ENCODE measurements at regions not wholly inside any gene's neighbourhood (a gene's known extent, or its start where the extent isn't known, plus 50 kb on each side); places are given as distances from the start of the nearest gene placed in this dataset.
"Not testable (repeated sequence)": the region's sequence is repeated elsewhere in the genome, so short reads cannot be mapped to it uniquely, and the experiment has no call there.

DNA sequence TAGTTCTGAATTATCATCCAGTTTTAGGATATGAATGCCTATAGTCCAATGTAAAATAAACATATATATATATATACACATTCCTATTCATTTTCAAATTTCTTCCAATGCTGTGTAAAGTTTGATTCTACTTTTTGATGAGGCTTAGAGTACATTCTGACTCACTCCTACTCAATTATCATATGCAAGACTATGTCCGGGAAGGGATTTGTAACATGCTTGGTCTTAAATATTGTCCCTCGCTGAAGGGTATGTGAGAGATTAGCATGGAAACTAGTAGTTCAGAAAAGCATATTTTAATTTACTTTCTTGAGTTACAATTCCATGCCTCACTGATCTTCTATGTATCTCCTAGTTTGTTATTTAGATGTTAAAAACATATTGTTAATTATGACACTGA, 377.7 kb upstream of the MAP2 start:
- no peak for DNase-seq (ENCODE audit: low read depth in 2 of 2)

DNA sequence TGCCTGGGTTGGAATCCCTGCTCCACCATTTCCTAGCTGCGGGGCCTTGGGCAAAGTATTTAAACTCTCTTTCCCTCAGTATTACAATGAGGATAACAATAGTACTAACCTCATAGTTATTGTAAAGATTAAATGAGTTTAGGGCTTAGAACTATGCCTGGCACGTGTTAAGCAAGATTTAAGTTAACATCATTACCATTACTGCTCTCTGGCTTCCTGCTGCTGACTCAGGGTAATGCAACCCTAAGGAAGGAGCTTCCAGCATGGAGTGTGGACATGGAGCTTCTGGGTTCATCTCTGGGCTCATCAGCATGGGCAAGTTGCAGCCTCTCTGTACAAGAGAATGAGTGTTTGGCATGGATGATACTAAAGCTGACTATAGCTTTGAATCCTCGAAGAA, 374.2 kb upstream of the MAP2 start:
- no peak for DNase-seq (ENCODE audit: low read depth in 2 of 2)

DNA sequence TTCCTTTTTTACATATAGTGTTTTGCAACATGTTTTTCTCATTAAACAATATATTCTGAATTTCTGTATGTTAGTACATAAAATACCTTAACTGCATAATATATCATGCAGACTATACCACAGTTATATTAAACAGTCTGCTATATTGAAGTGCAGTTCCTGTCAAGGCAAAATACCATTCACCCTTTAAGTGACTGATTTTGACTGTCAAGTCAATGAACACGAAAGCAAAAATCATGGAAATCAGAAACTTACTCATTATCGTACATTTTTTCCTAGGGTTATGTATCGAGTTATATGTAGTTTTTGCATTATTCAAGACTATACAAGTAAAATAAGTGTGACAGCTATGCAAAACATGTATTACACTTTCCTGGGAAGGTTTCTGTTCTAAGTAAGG, 361.6 kb upstream of the MAP2 start:
- no peak for DNase-seq (ENCODE audit: low read depth in 2 of 2)

DNA sequence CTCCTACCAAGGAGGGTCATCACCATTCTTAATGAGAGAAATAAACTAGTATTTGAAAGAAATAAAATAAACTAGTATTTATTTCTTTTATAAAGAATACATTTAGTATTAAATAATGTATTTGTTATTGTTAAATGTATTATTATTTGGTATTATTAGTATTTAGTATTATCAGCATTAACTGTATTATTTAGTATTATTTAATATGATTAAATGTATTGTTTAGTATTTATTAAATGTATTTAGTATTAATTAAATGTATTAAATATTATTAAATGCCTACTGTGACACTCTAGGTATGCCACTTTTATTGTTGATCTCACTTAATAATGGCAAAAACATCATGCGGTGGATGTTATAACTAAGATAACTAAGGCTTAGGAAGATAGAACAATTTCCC, 353.6 kb upstream of the MAP2 start:
- no peak for DNase-seq (ENCODE audit: low read depth in 2 of 2)

GRCh38 chr2:209073151-209073550, 350.7 kb upstream of the MAP2 start:
- DNase-seq (ENCODE audit: low read depth in 2 of 2): no peak

- DNase-seq (ENCODE audit: low read depth in 2 of 2): no peak
These were observed 349.1 kb upstream of the MAP2 start for GRCh38 chr2:209074711-209075110.

DNA sequence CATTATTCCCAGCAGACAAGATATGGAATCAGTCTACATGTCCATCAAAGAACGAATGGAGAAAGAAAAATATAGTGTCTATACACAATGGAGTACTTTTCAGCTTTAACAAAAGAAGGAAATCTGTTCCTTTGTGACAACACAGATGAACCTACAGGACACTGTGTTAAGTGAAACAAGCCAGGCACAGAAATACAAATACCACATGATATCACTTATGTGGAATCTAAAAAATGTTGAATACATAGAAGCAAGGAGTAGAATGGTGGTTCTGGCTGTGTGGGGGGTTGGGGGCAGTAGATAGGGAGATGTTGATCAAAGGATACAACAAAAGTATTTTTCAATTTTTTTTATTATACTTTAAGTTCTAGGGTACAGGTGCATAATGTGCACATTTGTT, 347.7 kb upstream of the MAP2 start:
- no peak for DNase-seq (ENCODE audit: low read depth in 2 of 2)

GRCh38 chr2:209086761-209087160, 337.1 kb upstream of the MAP2 start:
- no peak for DNase-seq (ENCODE audit: low read depth in 2 of 2)

DNA sequence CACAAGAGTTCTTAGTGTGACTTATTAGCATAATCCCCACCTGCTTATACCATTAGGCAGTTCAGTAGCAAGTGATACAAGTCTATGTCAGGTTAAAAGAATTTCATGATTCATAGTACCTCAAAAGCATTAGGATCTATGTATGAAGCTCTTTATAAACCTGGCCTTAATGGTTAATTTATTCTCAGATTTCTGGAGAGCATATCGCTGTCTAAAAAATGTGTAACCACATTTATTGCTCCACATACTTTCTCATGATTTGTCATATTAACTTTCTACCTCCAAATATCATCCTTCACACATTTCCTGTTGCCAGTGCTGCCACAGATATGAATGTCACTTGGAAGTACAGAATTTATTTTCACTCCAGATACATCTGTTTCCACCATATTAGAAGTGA, 332.8 kb upstream of the MAP2 start:
- DNase-seq (ENCODE audit: low read depth in 2 of 2): no peak

DNA sequence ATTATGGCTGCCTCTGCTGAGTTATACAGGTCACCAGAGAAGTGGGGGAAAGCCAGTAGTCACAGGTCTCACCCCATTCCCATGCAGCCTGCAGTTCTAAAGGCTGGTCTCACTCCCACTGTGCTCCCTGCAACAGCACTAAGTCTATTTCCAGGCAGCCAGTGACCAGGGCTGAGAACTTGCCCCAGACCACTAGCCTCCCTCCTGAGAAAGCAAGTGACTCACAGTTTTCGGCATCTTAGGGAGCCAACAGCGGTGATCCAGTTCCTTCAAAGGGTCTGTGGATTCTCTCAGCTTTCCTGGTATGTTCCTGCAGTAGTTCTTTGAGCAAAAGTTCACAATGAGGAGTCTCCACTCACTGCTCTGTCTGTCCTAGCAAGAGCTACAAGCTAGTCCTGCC, 329.6 kb upstream of the MAP2 start:
- DNase-seq (ENCODE audit: low read depth in 2 of 2): no peak

DNA sequence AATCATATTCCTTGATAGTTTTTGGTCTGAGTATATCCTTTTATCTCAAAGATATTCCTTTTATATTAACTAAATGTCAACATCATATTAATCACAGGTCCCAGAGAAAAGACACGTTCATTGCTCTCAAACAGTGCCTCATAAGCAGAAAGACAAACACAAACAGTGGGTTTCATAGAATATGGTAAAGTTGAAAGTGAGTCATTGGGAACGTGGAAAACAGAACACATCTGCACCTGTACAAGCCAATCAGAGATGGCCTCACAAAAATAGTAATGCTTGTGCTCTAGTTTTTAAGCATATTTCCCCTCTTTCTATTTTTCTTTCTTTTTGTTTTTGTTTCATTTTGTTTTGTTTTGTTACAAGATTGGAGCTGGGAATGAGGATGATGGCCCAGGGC, 328.4 kb upstream of the MAP2 start:
- DNase-seq (ENCODE audit: low read depth in 2 of 2): no peak

- no peak for DNase-seq (ENCODE audit: low read depth in 2 of 2)
These were observed 326.7 kb upstream of the MAP2 start for GRCh38 chr2:209097168-209097567.

DNA sequence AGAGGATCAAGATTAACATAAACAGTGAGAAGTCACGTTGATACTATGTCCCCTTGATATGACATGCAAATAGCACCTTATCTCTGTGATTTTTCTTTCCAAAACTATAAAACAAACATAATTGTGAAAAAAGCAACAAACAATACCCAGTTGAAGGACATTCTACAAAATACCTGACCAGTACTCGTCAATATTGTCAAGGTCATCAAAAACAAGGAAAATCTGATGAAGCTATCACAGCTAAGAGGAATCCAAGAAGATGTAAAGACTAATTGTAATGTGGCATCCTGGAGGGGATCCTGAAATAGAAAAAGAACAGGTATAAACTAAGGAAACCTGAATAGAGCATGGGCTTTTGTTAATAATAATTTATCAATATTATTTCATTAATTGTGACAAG, 321.5 kb upstream of the MAP2 start:
- DNase-seq (ENCODE audit: low read depth in 2 of 2): no peak

DNA sequence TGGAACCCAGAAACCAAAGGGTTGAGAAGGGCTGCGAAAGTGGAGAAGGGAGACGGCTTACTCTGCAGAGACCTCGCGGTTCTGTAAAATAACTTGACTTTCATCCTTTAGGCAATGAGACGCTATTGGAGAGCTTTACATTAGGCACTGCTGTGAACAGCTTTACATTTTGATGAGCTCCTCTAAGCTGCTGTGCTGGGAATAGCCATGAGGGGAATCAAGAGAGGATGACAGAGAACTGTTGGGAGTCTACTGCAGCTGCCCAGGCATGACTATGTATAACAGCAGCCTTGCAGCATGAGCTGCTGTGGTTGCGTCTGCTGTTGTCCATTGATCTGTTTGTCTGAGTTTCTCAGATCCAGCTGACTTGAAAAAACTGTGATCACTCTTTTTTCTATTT, 310.8 kb upstream of the MAP2 start:
- DNase-seq (ENCODE audit: low read depth in 2 of 2): no peak

GRCh38 chr2:209114588-209115240, 309.1 kb upstream of the MAP2 start:
- no peak for DNase-seq (ENCODE audit: low read depth in 2 of 2)

DNA sequence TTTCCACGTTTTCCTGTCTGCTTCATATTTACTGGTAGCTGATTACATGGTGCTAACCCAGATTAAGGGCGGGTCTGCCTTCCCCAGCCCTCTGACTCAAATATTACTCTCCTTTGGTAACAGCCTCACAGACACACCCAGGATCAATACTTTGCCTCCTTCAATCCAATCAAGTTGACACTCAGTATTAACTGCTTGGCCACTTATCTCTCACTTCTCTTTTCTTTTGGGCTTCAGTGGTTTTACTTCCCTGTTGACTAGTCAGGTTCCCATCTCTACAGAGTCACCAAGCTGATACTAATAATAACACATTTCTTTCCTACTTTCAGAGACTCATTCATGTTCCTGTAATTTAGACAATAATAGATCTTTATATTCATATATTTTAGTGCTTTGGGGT, 302.2 kb upstream of the MAP2 start:
- DNase-seq (ENCODE audit: low read depth in 2 of 2): no peak

DNA sequence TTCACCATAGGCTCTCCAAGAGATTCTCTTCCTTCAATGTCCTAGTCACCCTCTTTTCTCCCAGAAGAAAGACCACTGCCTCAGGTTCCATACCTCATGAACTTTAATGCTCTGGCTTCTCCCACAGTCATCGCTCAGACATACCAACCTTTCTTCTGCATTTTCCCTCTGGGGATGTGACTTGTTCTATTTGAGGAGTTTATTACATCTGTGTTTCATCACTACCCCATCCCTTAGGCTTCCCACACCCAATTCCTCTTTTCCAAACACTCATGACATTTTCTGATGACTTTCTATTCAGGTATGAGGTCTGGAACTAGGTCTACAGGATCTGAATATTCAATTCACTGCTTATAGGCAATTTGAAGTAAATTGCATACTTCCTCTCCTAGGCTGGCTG, 298.6 kb upstream of the MAP2 start:
- DNase-seq (ENCODE audit: low read depth in 2 of 2): no peak

DNA sequence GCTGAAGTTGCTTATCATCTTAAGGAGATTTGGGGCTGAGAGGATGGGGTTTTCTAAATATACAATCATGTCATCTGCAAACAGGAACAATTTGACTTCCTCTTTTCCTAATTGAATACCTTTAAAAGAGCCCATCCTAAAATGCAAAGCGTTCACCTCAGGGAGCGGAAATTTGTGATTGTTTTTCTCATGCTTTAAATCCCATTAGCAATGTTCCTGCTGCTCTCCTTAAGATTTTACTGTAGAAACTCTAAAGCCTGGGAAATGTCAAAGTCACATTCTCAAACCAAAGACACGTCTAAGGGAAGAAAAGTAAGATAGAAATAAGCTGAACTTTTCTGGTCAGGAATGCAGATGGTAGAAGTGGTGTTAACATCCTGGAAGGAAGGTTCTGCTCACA, 285.8 kb upstream of the MAP2 start:
- no peak for DNase-seq (ENCODE audit: low read depth in 2 of 2)

DNA sequence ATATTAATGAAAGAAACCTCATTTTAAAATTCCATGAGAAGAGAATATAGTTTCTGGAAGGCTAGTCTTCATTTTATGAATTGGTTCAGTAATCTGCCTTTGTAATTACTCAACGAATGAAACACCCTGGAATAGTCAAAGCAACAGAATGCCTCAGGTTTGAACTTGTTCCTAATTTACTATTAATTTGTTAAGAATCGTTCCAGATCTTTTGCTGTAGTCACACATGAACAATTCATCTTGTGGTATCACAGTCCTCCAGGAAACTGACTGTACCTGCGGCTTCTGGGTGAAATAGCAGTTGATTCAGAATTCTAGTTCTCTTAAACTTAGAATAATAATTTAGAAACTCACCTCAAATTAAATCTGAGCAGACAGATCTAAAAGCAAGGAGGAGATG, 282.7 kb upstream of the MAP2 start:
- no peak for DNase-seq (ENCODE audit: low read depth in 2 of 2)

GRCh38 chr2:209141818-209142217, 282.0 kb upstream of the MAP2 start:
- DNase-seq (ENCODE audit: low read depth in 2 of 2): no peak

DNA sequence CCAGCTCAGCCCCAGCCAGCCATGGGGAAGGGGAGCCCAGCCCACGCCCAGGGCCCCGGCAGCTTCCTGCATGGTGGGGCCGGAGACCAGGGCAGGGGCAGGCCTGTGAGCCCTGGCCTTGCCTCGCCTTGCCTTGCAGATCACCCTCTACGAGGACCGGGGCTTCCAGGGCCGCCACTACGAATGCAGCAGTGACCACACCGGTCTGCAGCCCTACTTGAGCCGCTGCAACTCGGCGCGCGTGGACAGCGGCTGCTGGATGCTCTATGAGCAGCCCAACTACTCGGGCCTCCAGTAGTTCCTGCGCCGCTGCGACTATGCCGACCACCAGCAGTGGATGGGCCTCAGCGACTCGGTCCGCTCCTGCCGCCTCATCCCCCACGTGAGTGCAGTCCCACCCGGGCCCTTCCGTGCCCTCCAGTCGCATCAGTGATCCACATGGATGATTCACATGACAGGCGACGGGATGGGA, 278.6 kb upstream of the MAP2 start:
- DNase-seq (ENCODE audit: low read depth in 2 of 2): not testable (repeated sequence)

DNA sequence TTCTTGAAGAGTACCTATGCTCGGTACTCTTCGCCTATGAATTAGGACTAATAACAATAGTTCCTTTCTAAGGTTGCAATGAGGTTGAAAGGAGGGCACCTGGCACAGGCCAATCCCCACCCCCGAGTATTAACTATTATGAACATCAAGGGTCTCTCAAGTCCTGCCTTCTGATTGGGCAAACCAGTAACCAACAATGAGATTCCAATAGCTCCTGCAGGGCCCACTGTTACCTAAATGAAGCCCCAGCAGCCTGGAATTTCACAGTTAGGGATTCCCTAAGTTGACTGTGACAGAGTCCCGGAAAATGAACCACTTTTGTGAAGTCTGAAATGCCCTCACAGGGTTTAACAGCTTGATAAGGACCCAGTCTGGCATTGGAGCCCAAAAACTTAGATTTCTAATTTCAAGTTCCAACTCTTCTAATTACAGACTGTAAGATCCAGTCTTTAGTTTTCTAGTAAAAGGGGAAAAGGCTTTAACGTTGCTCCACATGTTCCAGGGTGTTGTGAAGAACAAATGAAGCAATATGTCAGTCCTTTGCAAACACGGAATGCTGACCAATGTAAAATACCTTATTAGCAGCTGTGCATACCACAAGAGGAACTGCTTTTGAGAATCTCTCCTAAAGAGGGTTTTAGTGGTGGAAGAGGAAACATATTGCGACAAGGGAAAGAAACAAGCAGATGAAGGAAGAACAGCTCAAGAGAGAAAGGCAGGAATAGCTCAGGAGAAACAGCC, 277.7 kb upstream of the MAP2 start:
- DNase-seq (ENCODE audit: low read depth in 2 of 2): no peak

GRCh38 chr2:209146682-209147320, 277.0 kb upstream of the MAP2 start:
- DNase-seq (ENCODE audit: low read depth in 2 of 2): no peak

Data from dermis microvascular lymphatic vessel endothelial cell (primary cell).